Sigmoid colon (tissue), 6 donors: ENCODE measurements at regions not wholly inside any gene's neighbourhood (a gene's known extent, or its start where the extent isn't known, plus 50 kb on each side); places are given as distances from the start of the nearest gene placed in this dataset.

ENCODE experiments used
- DNase-seq: peaks from one replicate; pipeline ENCODE4 v3.0.0-alpha.2; 2019
- H3K27ac ChIP-seq, 4 donors: fragments of 200-600 bp; sonication (generic); one replicate each; pipeline ENCODE4 v1.5.1; 2016 to 2019; ENCODE audit warnings: mild to moderate bottlenecking in 1 of 4
- H3K27me3 ChIP-seq, 3 donors: fragments of 200-600 bp; sonication (generic); one replicate each; pipeline ENCODE4 v1.5.1; 2019; ENCODE audit warnings: mild to moderate bottlenecking in 1 of 3
- H3K36me3 ChIP-seq, 4 donors: fragments of 200-600 bp; sonication (generic); one replicate each; pipeline ENCODE4 v1.5.1; 2016 to 2019
- H3K4me1 ChIP-seq, 4 donors: fragments of 200-600 bp; sonication (generic); one replicate each; pipeline ENCODE4 v1.5.1; 2017 to 2019
- H3K4me3 ChIP-seq, 4 donors: fragments of 200-600 bp; sonication (generic); one replicate each; pipeline ENCODE4 v1.5.1; 2017 to 2019; ENCODE audit warnings: mild to moderate bottlenecking in 2 of 4, moderate library complexity in 1 of 4
- H3K9me3 ChIP-seq, 4 donors: fragments of 200-600 bp in 3 of 4; sonication (generic) in 3 of 4; one replicate each; pipeline versions ENCODE4 v1.5.1 to v1.6.1; 2013 to 2019
- EP300 ChIP-seq, 4 donors: sonication (generic); formaldehyde crosslinking; IDR thresholded peaks; one replicate each; pipeline ENCODE4 v1.6.1; 2017; ENCODE audit warnings: antibody characterized with exemption in 4 of 4
- POLR2A ChIP-seq, 2 donors: fragments of 450-650 bp; IDR thresholded peaks; one replicate each; pipeline ENCODE4 v1.6.1; 2016; ENCODE audit warnings: antibody characterized with exemption in 2 of 2, mild to moderate bottlenecking in 2 of 2, moderate library complexity in 2 of 2
- POLR2AphosphoS5 ChIP-seq, 4 donors: sonication (generic); formaldehyde crosslinking; IDR thresholded peaks; one replicate each; pipeline ENCODE4 v1.6.1; 2017; ENCODE audit warnings: antibody characterized with exemption in 4 of 4
- WGBS, 2 donors: extraction: QIAGEN DNeasy Blood & Tissue Kit; methylation state at CpG; one replicate each; pipeline ENCODE4 v1.1.7; 2013; 5-methylcytosine and 5-hydroxymethylcytosine counted together
- intact Hi-C: fragments of 100-400 bp; cut with DNase I; formaldehyde crosslinking; loops from one replicate; pipeline ENCODE4 v1.15.1; 2023
- TF ChIP-seq, protein P1 (sequence below), 4 experiments: fragments of 450-650 bp in 3 of 4; fragments of 200-600 bp in 1 of 4; IDR thresholded peaks; one replicate each; pipeline ENCODE4 v1.5.1; 2016 to 2019; ENCODE audit warnings: antibody characterized with exemption in 4 of 4, mild to moderate bottlenecking in 3 of 4, moderate library complexity in 2 of 4
- donor health status: healthy with polysubstance abuse.
- donor health status: healthy.

DNA sequence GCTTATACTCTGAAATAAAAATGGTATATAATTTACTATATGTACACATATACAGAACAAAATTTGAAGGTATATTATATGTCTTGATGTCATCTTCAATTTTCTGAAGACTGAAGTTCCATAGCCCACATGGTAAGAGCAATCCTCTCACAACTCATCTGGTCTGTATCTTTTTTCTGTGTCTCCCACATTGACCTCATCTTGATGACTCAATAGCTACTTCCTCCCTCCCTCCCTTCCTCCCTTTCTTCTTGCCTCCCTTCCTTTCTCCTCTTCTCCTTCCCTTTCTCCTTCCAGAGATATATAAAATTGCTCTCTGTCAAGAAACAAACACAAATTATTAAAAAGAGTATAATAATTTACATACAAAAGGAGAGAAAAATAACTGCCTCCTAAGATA lies 268.5 kb downstream of the SQOR start:
- H3K27ac ChIP-seq: no peak overlapping the region
- intact Hi-C loops: no loop called here
- peaks cover 0 to 1% (median 0%) of the 10 kb centered on the region in 4 donors for H3K9me3 ChIP-seq
- DNase-seq: no peak
- TF ChIP-seq, protein P1, sequence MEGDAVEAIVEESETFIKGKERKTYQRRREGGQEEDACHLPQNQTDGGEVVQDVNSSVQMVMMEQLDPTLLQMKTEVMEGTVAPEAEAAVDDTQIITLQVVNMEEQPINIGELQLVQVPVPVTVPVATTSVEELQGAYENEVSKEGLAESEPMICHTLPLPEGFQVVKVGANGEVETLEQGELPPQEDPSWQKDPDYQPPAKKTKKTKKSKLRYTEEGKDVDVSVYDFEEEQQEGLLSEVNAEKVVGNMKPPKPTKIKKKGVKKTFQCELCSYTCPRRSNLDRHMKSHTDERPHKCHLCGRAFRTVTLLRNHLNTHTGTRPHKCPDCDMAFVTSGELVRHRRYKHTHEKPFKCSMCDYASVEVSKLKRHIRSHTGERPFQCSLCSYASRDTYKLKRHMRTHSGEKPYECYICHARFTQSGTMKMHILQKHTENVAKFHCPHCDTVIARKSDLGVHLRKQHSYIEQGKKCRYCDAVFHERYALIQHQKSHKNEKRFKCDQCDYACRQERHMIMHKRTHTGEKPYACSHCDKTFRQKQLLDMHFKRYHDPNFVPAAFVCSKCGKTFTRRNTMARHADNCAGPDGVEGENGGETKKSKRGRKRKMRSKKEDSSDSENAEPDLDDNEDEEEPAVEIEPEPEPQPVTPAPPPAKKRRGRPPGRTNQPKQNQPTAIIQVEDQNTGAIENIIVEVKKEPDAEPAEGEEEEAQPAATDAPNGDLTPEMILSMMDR (IDR thresholded peaks at IDR 0.05): no peak
- TF ChIP-seq POLR2AphosphoS5 (IDR thresholded peaks at IDR 0.05) (no peak), POLR2A (IDR thresholded peaks at IDR 0.05) (no peak)
- no peaks in the 10 kb centered on the region for H3K27me3 ChIP-seq
- H3K4me3 ChIP-seq: no peak overlapping the region
- no peaks in the 10 kb centered on the region for H3K4me1 ChIP-seq
- H3K36me3 ChIP-seq: no peaks in the 10 kb centered on the region

DNA sequence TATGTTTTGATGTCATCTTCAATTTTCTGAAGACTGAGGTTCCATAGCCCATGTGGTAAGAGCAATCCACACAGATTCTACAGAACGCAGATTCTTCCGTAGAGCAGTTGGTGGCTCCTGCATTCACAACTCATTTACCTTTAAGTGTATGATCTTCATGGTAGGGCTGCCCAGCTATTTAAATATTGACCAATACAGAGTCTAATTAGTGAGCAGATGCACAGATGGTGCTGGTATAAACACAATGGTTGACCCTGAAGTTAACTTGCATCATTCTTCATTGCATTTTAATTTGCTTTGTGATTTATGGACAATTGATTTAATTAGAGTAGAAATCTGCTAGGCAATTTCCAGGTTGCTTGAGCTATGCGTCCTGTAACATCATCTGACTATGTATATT lies 269.2 kb downstream of the SQOR start:
- intact Hi-C loops: no loop called here
- TF ChIP-seq EP300 (IDR thresholded peaks at IDR 0.05) (no peak), POLR2AphosphoS5 (IDR thresholded peaks at IDR 0.05) (no peak)
- H3K4me1 ChIP-seq: no peaks in the 10 kb centered on the region
- H3K4me3 ChIP-seq: no peak overlapping the region
- H3K36me3 ChIP-seq: no peaks in the 10 kb centered on the region
- DNase-seq: no peak
- H3K27me3 ChIP-seq: no peaks in the 10 kb centered on the region
- WGBS, 2 donors: 92 to 94% methylated on average over 3 of the region's 3 CpGs
- H3K9me3 ChIP-seq: peaks cover 0 to 4% (median 2%) of the 10 kb centered on the region in 4 donors
- H3K27ac ChIP-seq: no peak overlapping the region

DNA sequence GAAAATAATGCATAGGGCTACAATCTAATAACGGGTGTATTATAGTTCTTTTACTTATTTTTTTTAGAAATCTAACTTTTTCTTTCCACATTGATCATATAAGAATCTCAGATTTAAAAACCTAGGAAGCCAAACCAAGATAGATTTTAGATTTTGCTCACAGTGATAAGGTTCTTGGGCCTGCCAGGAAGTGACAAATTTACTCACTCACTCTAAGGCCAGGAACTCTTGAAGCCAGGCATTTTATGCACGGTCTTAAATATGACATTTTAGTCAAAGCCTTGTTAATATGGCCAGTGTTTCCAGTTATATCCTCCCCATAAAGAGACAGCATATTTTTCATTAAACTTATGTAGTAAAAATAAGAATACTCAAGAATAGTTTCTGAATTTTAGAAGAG lies 271.4 kb downstream of the SQOR start:
- intact Hi-C loops: no loop called here
- no peak for DNase-seq
- peaks cover 0 to 4% (median 2%) of the 10 kb centered on the region in 4 donors for H3K9me3 ChIP-seq
- no peaks in the 10 kb centered on the region for H3K36me3 ChIP-seq
- 73 to 78% methylated on average over 2 of the region's 2 CpGs for WGBS, 2 donors
- no peaks in the 10 kb centered on the region for H3K4me1 ChIP-seq
- H3K27me3 ChIP-seq: no peaks in the 10 kb centered on the region
- TF ChIP-seq POLR2AphosphoS5 (IDR thresholded peaks at IDR 0.05) (no peak), EP300 (IDR thresholded peaks at IDR 0.05) (no peak)
- no peak overlapping the region for H3K4me3 ChIP-seq
- H3K27ac ChIP-seq: no peak overlapping the region

DNA sequence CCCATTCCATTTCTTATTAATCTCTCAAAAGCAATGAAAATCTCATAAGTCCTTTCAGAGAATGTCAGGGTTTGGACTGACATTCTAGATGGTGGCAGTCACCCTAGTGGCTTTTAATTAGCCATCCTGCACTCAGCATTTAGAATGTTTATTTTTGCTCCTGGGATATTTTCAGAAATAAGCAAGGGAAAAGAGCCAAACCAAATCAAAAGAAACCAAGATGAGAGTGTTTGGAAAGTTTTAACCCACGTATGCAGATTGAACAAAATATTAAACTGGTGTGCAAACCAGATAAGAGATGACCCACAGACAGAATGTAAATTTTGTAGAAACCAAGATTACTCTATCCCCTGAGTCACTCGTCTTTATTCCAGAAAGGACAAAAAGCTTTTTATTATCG lies 275.8 kb downstream of the SQOR start:
- no peak for DNase-seq
- intact Hi-C loops: no loop called here
- no peaks in the 10 kb centered on the region for H3K4me1 ChIP-seq
- H3K27me3 ChIP-seq: no peaks in the 10 kb centered on the region
- TF ChIP-seq POLR2A (IDR thresholded peaks at IDR 0.05) (no peak), POLR2AphosphoS5 (IDR thresholded peaks at IDR 0.05) (no peak), EP300 (IDR thresholded peaks at IDR 0.05) (no peak)
- TF ChIP-seq, protein P1 (IDR thresholded peaks at IDR 0.05): no peak
- H3K9me3 ChIP-seq: peaks cover 0 to 4% (median 2%) of the 10 kb centered on the region in 4 donors
- no peaks in the 10 kb centered on the region for H3K36me3 ChIP-seq
- H3K4me3 ChIP-seq: no peak overlapping the region
- H3K27ac ChIP-seq: no peak overlapping the region
- 66 to 78% methylated on average over 3 of the region's 3 CpGs for WGBS, 2 donors

DNA sequence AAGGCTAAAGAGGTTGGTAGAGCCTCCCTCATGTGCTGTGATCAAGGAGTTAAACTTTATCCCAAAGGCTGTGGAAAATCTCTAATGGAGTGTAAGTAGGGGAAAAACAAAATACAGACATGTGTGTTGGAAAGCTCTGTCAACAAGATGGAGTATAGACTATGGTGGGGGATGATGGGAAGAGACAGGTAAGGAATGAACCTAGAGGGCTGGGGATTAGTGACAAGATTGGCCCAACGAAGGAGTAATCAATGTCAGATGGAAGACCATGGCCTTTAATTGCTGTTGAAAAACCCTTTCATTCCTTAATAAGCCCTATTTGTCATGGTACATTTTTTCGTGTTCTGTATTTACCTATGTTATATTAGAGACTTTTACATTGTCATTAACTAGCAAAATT lies 278.6 kb downstream of the SQOR start:
- Histone ChIP-seq H3K27ac (no peak overlapping the region), H3K4me1 (no peaks in the 10 kb centered on the region), H3K36me3 (no peaks in the 10 kb centered on the region), H3K27me3 (no peaks in the 10 kb centered on the region), H3K4me3 (no peak overlapping the region), H3K9me3 (peaks cover 0 to 3% (median under 1%) of the 10 kb centered on the region in 4 donors)
- DNase-seq: no peak
- intact Hi-C loops: no loop called here
- 70 to 78% methylated on average over 2 of the region's 2 CpGs for WGBS, 2 donors
- TF ChIP-seq EP300 (IDR thresholded peaks at IDR 0.05): no peak
- no peak for TF ChIP-seq POLR2AphosphoS5 (IDR thresholded peaks at IDR 0.05)
- no peak for TF ChIP-seq POLR2A (IDR thresholded peaks at IDR 0.05)
- TF ChIP-seq, protein P1 (IDR thresholded peaks at IDR 0.05): no peak

DNA sequence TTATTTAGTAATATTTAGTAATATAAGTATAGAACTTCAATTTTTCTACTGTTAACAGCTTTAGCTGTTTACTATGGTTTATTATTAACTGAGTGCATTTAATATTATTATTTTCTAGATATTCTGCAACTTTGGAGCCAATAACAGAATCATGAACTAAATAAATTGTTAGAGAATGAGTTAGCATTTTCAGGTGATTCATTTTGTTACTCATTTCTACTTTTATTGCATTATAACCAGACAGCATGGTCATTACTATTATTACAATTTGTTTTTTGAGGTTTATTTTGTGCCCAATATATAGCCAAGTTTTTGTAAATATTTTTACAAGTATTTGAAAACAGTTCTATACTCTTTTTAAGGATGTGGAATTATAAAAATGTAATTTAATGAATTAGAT lies 279.6 kb downstream of the SQOR start:
- no peaks in the 10 kb centered on the region for H3K4me1 ChIP-seq
- H3K9me3 ChIP-seq: no peaks in the 10 kb centered on the region
- no peaks in the 10 kb centered on the region for H3K36me3 ChIP-seq
- intact Hi-C loops: no loop called here
- no peak overlapping the region for H3K27ac ChIP-seq
- H3K27me3 ChIP-seq: no peaks in the 10 kb centered on the region
- H3K4me3 ChIP-seq: no peak overlapping the region
- TF ChIP-seq, protein P1 (IDR thresholded peaks at IDR 0.05): no peak
- TF ChIP-seq POLR2A (IDR thresholded peaks at IDR 0.05): no peak
- TF ChIP-seq EP300 (IDR thresholded peaks at IDR 0.05): no peak
- no peak for TF ChIP-seq POLR2AphosphoS5 (IDR thresholded peaks at IDR 0.05)
- no peak for DNase-seq
